Naive thymus-derived CD4-positive, alpha-beta T cell (primary cell): ENCODE measurements at regions not wholly inside any gene's neighbourhood (a gene's known extent, or its start where the extent isn't known, plus 50 kb on each side); places are given as distances from the start of the nearest gene placed in this dataset.

Experiments used
- ATAC-seq: fragments of 150-1000 bp; cut with Tn5 transposase; 2 replicates; pipeline ENCODE4 v1.10.0; 2021; ENCODE audit warnings: mild to moderate bottlenecking, moderate library complexity
- CTCF ChIA-PET: fragments of 350-600 bp; sonication (Branson Sonifier 250); formaldehyde crosslinking; loops from one replicate; lab custom pipeline; 2021; ENCODE audit warnings: antibody characterized with exemption; lab: Charles Lee
- POLR2A ChIA-PET: fragments of 350-600 bp; sonication (Branson Sonifier 250); formaldehyde crosslinking; loops from one replicate; lab custom pipeline; 2021; ENCODE audit warnings: antibody characterized with exemption, inconsistent platforms; lab: Charles Lee
- DNase-seq, 9 donors: peaks; one replicate each; pipeline versions ENCODE4 v3.0.0 to v3.0.0-alpha.2; 2020 to 2022; ENCODE audit warnings: mixed read lengths in 1 of 9
- H3K27ac ChIP-seq: one replicate; pipeline ENCODE4 v1.7.0; 2013; ENCODE audit warnings: mild to moderate bottlenecking, low read depth, low read length, moderate library complexity
- H3K27me3 ChIP-seq, 2 donors: one replicate each; pipeline ENCODE4 v1.7.0; 2013; ENCODE audit warnings: low read length in 2 of 2, mild to moderate bottlenecking in 2 of 2, moderate library complexity in 2 of 2; ENCODE audit not compliant: control insufficient read depth in 2 of 2, insufficient read depth in 2 of 2
- H3K36me3 ChIP-seq, 3 experiments: 1 replicate in 2 of 3; 2 replicates in 1 of 3; pipeline ENCODE4 v1.7.0; 2013; ENCODE audit warnings: low read length in 3 of 3, mild to moderate bottlenecking in 3 of 3, moderate library complexity in 1 of 3; ENCODE audit not compliant: insufficient read depth in 3 of 3, control insufficient read depth in 2 of 3
- H3K4me1 ChIP-seq, 2 donors: one replicate each; pipeline ENCODE4 v1.7.0; 2013; ENCODE audit warnings: low read length in 2 of 2, mild to moderate bottlenecking in 2 of 2, moderate library complexity in 1 of 2; ENCODE audit not compliant: control insufficient read depth in 2 of 2, insufficient read depth in 2 of 2
- H3K4me3 ChIP-seq: 2 replicates; pipeline ENCODE4 v1.7.0; 2013; ENCODE audit warnings: mild to moderate bottlenecking, low read length
- H3K9me3 ChIP-seq, 3 experiments: 1 replicate in 2 of 3; 2 replicates in 1 of 3; pipeline ENCODE4 v1.7.0; 2013; ENCODE audit warnings: low read length in 3 of 3; ENCODE audit not compliant: control insufficient read depth in 2 of 3
- H3K27ac Mint-ChIP-seq, 9 donors: one replicate each; pipeline ENCODE4 v1.8.0; 2020 to 2022; ENCODE audit warnings: mixed read lengths in 9 of 9, mild to moderate bottlenecking in 8 of 9, moderate library complexity in 5 of 9, inconsistent platforms in 2 of 9
- H3K27me3 Mint-ChIP-seq, 5 donors: one replicate each; pipeline ENCODE4 v1.8.0; 2021 to 2022; ENCODE audit warnings: mixed read lengths in 5 of 5, mild to moderate bottlenecking in 1 of 5
- H3K36me3 Mint-ChIP-seq, 5 donors: one replicate each; pipeline ENCODE4 v1.8.0; 2020 to 2022; ENCODE audit warnings: mixed read lengths in 5 of 5, mild to moderate bottlenecking in 3 of 5, inconsistent platforms in 1 of 5
- H3K4me1 Mint-ChIP-seq, 7 donors: one replicate each; pipeline ENCODE4 v1.8.0; 2020 to 2022; ENCODE audit warnings: mixed read lengths in 7 of 7, mild to moderate bottlenecking in 3 of 7, inconsistent platforms in 1 of 7
- H3K4me3 Mint-ChIP-seq, 10 donors: one replicate each; pipeline ENCODE4 v1.8.0; 2020 to 2022; ENCODE audit warnings: mild to moderate bottlenecking in 10 of 10, mixed read lengths in 10 of 10, moderate library complexity in 6 of 10, inconsistent platforms in 2 of 10
- H3K9me3 Mint-ChIP-seq, 11 donors: one replicate each; pipeline ENCODE4 v1.8.0; 2020 to 2022; ENCODE audit warnings: mixed read lengths in 11 of 11, mild to moderate bottlenecking in 4 of 11, inconsistent platforms in 1 of 11, moderate library complexity in 1 of 11
- intact Hi-C, 2 donors: fragments of 100-400 bp; cut with micrococcal nuclease; formaldehyde crosslinking; loops; one replicate each; pipeline ENCODE4 v1.15.1; 2023

GRCh38 chr2:67922080-67922785 is 140.6 kb downstream of the C1D start:
- DNase-seq (no peak), ATAC-seq (no peak)
- Histone ChIP-seq H3K27ac (no peak overlapping the region), H3K36me3 (no peaks in the 10 kb centered on the region), H3K27me3 (no peaks in the 10 kb centered on the region), H3K4me1 (no peaks in the 10 kb centered on the region), H3K9me3 (no peaks in the 10 kb centered on the region), H3K4me3 (no peak overlapping the region)
- Mint-ChIP-seq H3K9me3 (peaks cover 0 to 8% (median 0%) of the 10 kb centered on the region in 11 donors), H3K4me1 (no peaks in the 10 kb centered on the region), H3K27me3 (peaks cover 0 to 40% (median 23%) of the 10 kb centered on the region in 5 donors), H3K27ac (no peak overlapping the region), H3K4me3 (no peak overlapping the region), H3K36me3 (no peaks in the 10 kb centered on the region)
- intact Hi-C loops: no loop called here
- ChIA-PET CTCF (no interaction called here), POLR2A (no interaction called here)

GRCh38 chr2:67923696-67924095 is 139.1 kb downstream of the C1D start:
- Mint-ChIP-seq H3K36me3 (no peaks in the 10 kb centered on the region), H3K27me3 (peaks cover 0 to 33% (median 18%) of the 10 kb centered on the region in 5 donors), H3K4me1 (no peaks in the 10 kb centered on the region), H3K9me3 (peaks cover 0 to 8% (median 0%) of the 10 kb centered on the region in 11 donors), H3K4me3 (no peak overlapping the region), H3K27ac (no peak overlapping the region)
- no peaks in the 10 kb centered on the region for H3K27me3 ChIP-seq
- intact Hi-C loops: no loop called here
- H3K4me3 ChIP-seq: no peak overlapping the region
- DNase-seq (no peak), ATAC-seq (no peak)
- ChIA-PET POLR2A (no interaction called here), CTCF (no interaction called here)
- H3K4me1 ChIP-seq: no peaks in the 10 kb centered on the region
- no peak overlapping the region for H3K27ac ChIP-seq
- no peaks in the 10 kb centered on the region for H3K9me3 ChIP-seq
- no peaks in the 10 kb centered on the region for H3K36me3 ChIP-seq

GRCh38 chr2:67927501-67927900 is 135.3 kb downstream of the C1D start:
- intact Hi-C loops: no loop called here
- H3K36me3 ChIP-seq: no peaks in the 10 kb centered on the region
- Mint-ChIP-seq H3K27me3 (peaks cover 0 to 36% (median 18%) of the 10 kb centered on the region in 5 donors), H3K4me3 (no peak overlapping the region), H3K36me3 (no peaks in the 10 kb centered on the region), H3K9me3 (peaks cover 0 to 4% (median 0%) of the 10 kb centered on the region in 11 donors), H3K4me1 (no peaks in the 10 kb centered on the region), H3K27ac (no peak overlapping the region)
- no peak overlapping the region for H3K4me3 ChIP-seq
- no peaks in the 10 kb centered on the region for H3K9me3 ChIP-seq
- DNase-seq (no peak), ATAC-seq (no peak)
- POLR2A ChIA-PET: no interaction called here
- H3K4me1 ChIP-seq: no peaks in the 10 kb centered on the region
- CTCF ChIA-PET: no interaction called here
- H3K27ac ChIP-seq: no peak overlapping the region
- no peaks in the 10 kb centered on the region for H3K27me3 ChIP-seq

GRCh38 chr2:67930156-67930555 is 132.6 kb downstream of the C1D start:
- Histone ChIP-seq H3K27me3 (no peaks in the 10 kb centered on the region), H3K9me3 (no peaks in the 10 kb centered on the region), H3K27ac (no peak overlapping the region), H3K4me3 (no peak overlapping the region), H3K4me1 (no peaks in the 10 kb centered on the region), H3K36me3 (no peaks in the 10 kb centered on the region)
- no peak overlapping the region for H3K4me3 Mint-ChIP-seq
- no peak overlapping the region for H3K27ac Mint-ChIP-seq
- ATAC-seq (no peak), DNase-seq (no peak)
- H3K9me3 Mint-ChIP-seq: peaks cover 0 to 2% (median 0%) of the 10 kb centered on the region in 11 donors
- no peaks in the 10 kb centered on the region for H3K36me3 Mint-ChIP-seq
- POLR2A ChIA-PET: no interaction called here
- CTCF ChIA-PET: no interaction called here
- intact Hi-C loops: no loop called here
- H3K27me3 Mint-ChIP-seq: peaks cover 0 to 18% (median 13%) of the 10 kb centered on the region in 5 donors
- no peaks in the 10 kb centered on the region for H3K4me1 Mint-ChIP-seq

GRCh38 chr2:67936969-67937368 is 125.8 kb downstream of the C1D start:
- intact Hi-C loops: no loop called here
- ATAC-seq: no peak
- Mint-ChIP-seq H3K4me1 (no peaks in the 10 kb centered on the region), H3K36me3 (peaks cover 0 to 5% (median 0%) of the 10 kb centered on the region in 5 donors), H3K4me3 (no peak overlapping the region), H3K9me3 (peaks cover 0 to 7% (median 0%) of the 10 kb centered on the region in 11 donors), H3K27ac (no peak overlapping the region), H3K27me3 (peaks cover 0 to 21% (median 9%) of the 10 kb centered on the region in 5 donors)
- Histone ChIP-seq H3K4me3 (no peak overlapping the region), H3K36me3 (no peaks in the 10 kb centered on the region), H3K4me1 (no peaks in the 10 kb centered on the region), H3K9me3 (no peaks in the 10 kb centered on the region), H3K27me3 (no peaks in the 10 kb centered on the region), H3K27ac (no peak overlapping the region)
- DNase-seq: no peak
- CTCF ChIA-PET: no interaction called here
- POLR2A ChIA-PET: no interaction called here

- no peak overlapping the region for H3K27ac Mint-ChIP-seq
- CTCF ChIA-PET: no interaction called here
Observed at GRCh38 chr2:67938053-67938452, 124.8 kb downstream of the C1D start.

GRCh38 chr2:67945056-67945455 is 117.7 kb downstream of the C1D start:
- intact Hi-C loops: no loop called here

More at GRCh38 chr2:67938053-67938452, 124.8 kb downstream of the C1D start:
- no peaks in the 10 kb centered on the region for H3K27me3 ChIP-seq
- H3K27ac ChIP-seq: no peak overlapping the region
- Mint-ChIP-seq H3K9me3 (peaks cover 0 to 18% (median 5%) of the 10 kb centered on the region in 11 donors), H3K4me1 (no peaks in the 10 kb centered on the region), H3K36me3 (peaks cover 0 to 10% (median 0%) of the 10 kb centered on the region in 5 donors), H3K4me3 (no peak overlapping the region), H3K27me3 (peaks cover 0 to 21% (median 15%) of the 10 kb centered on the region in 5 donors)
- H3K4me3 ChIP-seq: no peak overlapping the region
- POLR2A ChIA-PET: no interaction called here
- no peak for DNase-seq
- no peak for ATAC-seq
- intact Hi-C loops: no loop called here
- no peaks in the 10 kb centered on the region for H3K9me3 ChIP-seq
- no peaks in the 10 kb centered on the region for H3K4me1 ChIP-seq
- H3K36me3 ChIP-seq: no peaks in the 10 kb centered on the region

More at GRCh38 chr2:67945056-67945455, 117.7 kb downstream of the C1D start:
- Mint-ChIP-seq H3K27ac (no peak overlapping the region), H3K27me3 (peaks cover 0 to 30% (median 19%) of the 10 kb centered on the region in 5 donors), H3K36me3 (peaks cover 0 to 9% (median 0%) of the 10 kb centered on the region in 5 donors), H3K4me3 (no peak overlapping the region), H3K9me3 (peaks cover 0 to 21% (median 4%) of the 10 kb centered on the region in 11 donors), H3K4me1 (no peaks in the 10 kb centered on the region)
- Histone ChIP-seq H3K4me3 (no peak overlapping the region), H3K27ac (no peak overlapping the region), H3K4me1 (no peaks in the 10 kb centered on the region), H3K9me3 (no peaks in the 10 kb centered on the region), H3K27me3 (no peaks in the 10 kb centered on the region), H3K36me3 (no peaks in the 10 kb centered on the region)
- ATAC-seq (no peak), DNase-seq (no peak)
- CTCF ChIA-PET: no interaction called here
- POLR2A ChIA-PET: no interaction called here
